SU-DHL-6 (cell line): ENCODE measurements at regions not wholly inside any gene's neighbourhood (a gene's known extent, or its start where the extent isn't known, plus 50 kb on each side); places are given as distances from the start of the nearest gene placed in this dataset.

Experiments used
- H2AFZ ChIP-seq: fragments of 200-600 bp; sonication (generic); 2 replicates; pipeline ENCODE4 v1.6.1; 2014; ENCODE audit warnings: low read depth, mild to moderate bottlenecking, moderate library complexity, mixed read lengths, antibody characterized with exemption, low read length; ENCODE audit not compliant: severe bottlenecking
- H3F3A ChIP-seq: fragments of 200-600 bp; shearing (Covaris generic); 2 replicates; pipeline ENCODE4 v1.6.0; 2016; ENCODE audit warnings: antibody characterized with exemption, mild to moderate bottlenecking; ENCODE audit not compliant: insufficient read depth
- H3K27ac ChIP-seq: fragments of 200-600 bp; sonication (generic); 2 replicates; pipeline ENCODE4 v1.5.1; 2016; ENCODE audit warnings: low read depth, mild to moderate bottlenecking, low read length, moderate library complexity, mixed read lengths
- H3K27me3 ChIP-seq: fragments of 200-600 bp; sonication (generic), shearing (Covaris generic); 2 replicates; pipeline ENCODE4 v1.6.0; 2014; ENCODE audit warnings: mild to moderate bottlenecking, low read length
- H3K36me3 ChIP-seq: fragments of 200-600 bp; sonication (generic); 2 replicates; pipeline ENCODE4 v1.6.1; 2014; ENCODE audit warnings: mild to moderate bottlenecking, low read length, mixed read lengths
- H3K4me2 ChIP-seq: fragments of 300-600, 200-600 bp; shearing (Covaris generic), sonication (generic); 2 replicates; pipeline ENCODE4 v1.6.0; 2014; ENCODE audit warnings: low read length, low read depth, mild to moderate bottlenecking; ENCODE audit not compliant: poor library complexity, severe bottlenecking
- H3K4me3 ChIP-seq: fragments of 200-600 bp; sonication (generic); 2 replicates; pipeline ENCODE4 v1.5.1; 2014; ENCODE audit warnings: antibody characterized with exemption, low read length, mild to moderate bottlenecking, mixed read lengths; ENCODE audit not compliant: insufficient read depth, poor library complexity, severe bottlenecking
- H3K79me2 ChIP-seq: fragments of 200-600 bp; sonication (generic); 2 replicates; pipeline ENCODE4 v1.6.1; 2014; ENCODE audit warnings: mild to moderate bottlenecking, low read length, moderate library complexity; ENCODE audit not compliant: insufficient read depth
- H3K9ac ChIP-seq: fragments of 200-600 bp; sonication (generic); 2 replicates; pipeline ENCODE4 v1.7.0; 2014; ENCODE audit warnings: mild to moderate bottlenecking, low read length
- H3K9me2 ChIP-seq: fragments of 200-600 bp; sonication (generic); replicated peaks from 2 replicates; pipeline ENCODE4 v1.6.1; 2014; ENCODE audit warnings: low read length; ENCODE audit not compliant: insufficient read depth
- H3K9me3 ChIP-seq: fragments of 200-600 bp; sonication (generic); 2 replicates; pipeline ENCODE4 v1.6.1; 2014; ENCODE audit warnings: low read length, mixed read lengths; ENCODE audit not compliant: insufficient read depth
- H4K20me1 ChIP-seq: fragments of 200-600 bp; sonication (generic); 2 replicates; pipeline ENCODE4 v1.6.1; 2014; ENCODE audit warnings: low read depth, mild to moderate bottlenecking, antibody characterized with exemption, low read length, moderate library complexity, mixed read lengths
- EZH2phosphoT487 ChIP-seq: fragments of 200-600 bp; sonication (generic), shearing (Covaris generic); conservative IDR thresholded peaks from 2 replicates; pipeline ENCODE4 v1.6.1; 2018; ENCODE audit warnings: mild to moderate bottlenecking, antibody characterized with exemption, low read length, moderate library complexity, mixed read lengths
- TF ChIP-seq, protein P1 (sequence below): fragments of 200-600 bp; sonication (generic); IDR thresholded peaks from one replicate; pipeline ENCODE4 v1.5.1; 2017; ENCODE audit warnings: antibody characterized with exemption, mild to moderate bottlenecking, low read length, moderate library complexity; ENCODE audit not compliant: insufficient read depth, poor library complexity, severe bottlenecking

- Histone ChIP-seq H3F3A (no peaks in the 10 kb centered on the region), H3K36me3 (no peaks in the 10 kb centered on the region), H3K27me3 (no peaks in the 10 kb centered on the region), H2AFZ (no peak overlapping the region), H3K4me3 (no peak overlapping the region), H3K9ac (no peak overlapping the region), H3K9me3 (no peaks in the 10 kb centered on the region), H3K79me2 (no peaks in the 10 kb centered on the region), H3K9me2 (no peaks in the 10 kb centered on the region), H4K20me1 (no peaks in the 10 kb centered on the region), H3K4me2 (no peak overlapping the region), H3K27ac (no peak overlapping the region)
- TF ChIP-seq, protein P1, sequence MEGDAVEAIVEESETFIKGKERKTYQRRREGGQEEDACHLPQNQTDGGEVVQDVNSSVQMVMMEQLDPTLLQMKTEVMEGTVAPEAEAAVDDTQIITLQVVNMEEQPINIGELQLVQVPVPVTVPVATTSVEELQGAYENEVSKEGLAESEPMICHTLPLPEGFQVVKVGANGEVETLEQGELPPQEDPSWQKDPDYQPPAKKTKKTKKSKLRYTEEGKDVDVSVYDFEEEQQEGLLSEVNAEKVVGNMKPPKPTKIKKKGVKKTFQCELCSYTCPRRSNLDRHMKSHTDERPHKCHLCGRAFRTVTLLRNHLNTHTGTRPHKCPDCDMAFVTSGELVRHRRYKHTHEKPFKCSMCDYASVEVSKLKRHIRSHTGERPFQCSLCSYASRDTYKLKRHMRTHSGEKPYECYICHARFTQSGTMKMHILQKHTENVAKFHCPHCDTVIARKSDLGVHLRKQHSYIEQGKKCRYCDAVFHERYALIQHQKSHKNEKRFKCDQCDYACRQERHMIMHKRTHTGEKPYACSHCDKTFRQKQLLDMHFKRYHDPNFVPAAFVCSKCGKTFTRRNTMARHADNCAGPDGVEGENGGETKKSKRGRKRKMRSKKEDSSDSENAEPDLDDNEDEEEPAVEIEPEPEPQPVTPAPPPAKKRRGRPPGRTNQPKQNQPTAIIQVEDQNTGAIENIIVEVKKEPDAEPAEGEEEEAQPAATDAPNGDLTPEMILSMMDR, result no peak
- TF ChIP-seq EZH2phosphoT487, result no peak
These were observed 189.9 kb downstream of the NSG2 start for GRCh38 chr5:174235221-174236011.

GRCh38 chr5:174236070-174236469 is 190.6 kb downstream of the NSG2 start:
- no peak overlapping the region for H3K27ac ChIP-seq
- H3K4me2 ChIP-seq, result no peak overlapping the region
- H3K9ac ChIP-seq, result no peak overlapping the region
- H3F3A ChIP-seq, result no peaks in the 10 kb centered on the region
- no peak for TF ChIP-seq EZH2phosphoT487
- no peaks in the 10 kb centered on the region for H3K9me2 ChIP-seq
- no peaks in the 10 kb centered on the region for H3K79me2 ChIP-seq
- H4K20me1 ChIP-seq, result no peaks in the 10 kb centered on the region
- H3K9me3 ChIP-seq, result no peaks in the 10 kb centered on the region
- H2AFZ ChIP-seq, result no peak overlapping the region
- H3K36me3 ChIP-seq, result no peaks in the 10 kb centered on the region
- no peak overlapping the region for H3K4me3 ChIP-seq
- no peaks in the 10 kb centered on the region for H3K27me3 ChIP-seq

DNA sequence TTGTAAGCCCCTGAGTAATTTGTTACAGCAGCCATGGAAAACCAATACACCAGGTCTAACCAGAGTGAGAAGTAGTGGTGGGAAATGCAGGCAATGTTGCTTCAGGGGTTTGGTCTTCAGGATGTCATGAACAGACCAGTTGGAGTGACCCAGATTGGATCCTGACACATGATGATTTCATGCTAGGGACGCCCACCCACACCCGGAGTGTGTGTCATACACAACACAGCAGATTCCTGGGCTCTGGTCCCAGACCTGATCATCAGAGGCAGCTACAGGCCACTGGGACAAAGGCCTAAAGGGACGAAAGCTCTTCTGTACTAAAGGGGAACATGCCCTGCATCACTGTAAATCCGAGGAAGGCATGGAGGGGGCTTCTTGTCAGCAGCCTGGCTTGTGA is 194.2 kb downstream of the NSG2 start:
- no peak for TF ChIP-seq EZH2phosphoT487
- no peak overlapping the region for H2AFZ ChIP-seq
- H3K4me3 ChIP-seq, result no peak overlapping the region
- H3K9me3 ChIP-seq, result no peaks in the 10 kb centered on the region
- H3K9ac ChIP-seq, result no peak overlapping the region
- H3K36me3 ChIP-seq, result no peaks in the 10 kb centered on the region
- no peaks in the 10 kb centered on the region for H4K20me1 ChIP-seq
- H3F3A ChIP-seq, result no peaks in the 10 kb centered on the region
- H3K27ac ChIP-seq, result no peak overlapping the region
- H3K27me3 ChIP-seq, result no peaks in the 10 kb centered on the region; the same call in 1 of the 2 replicates
- H3K9me2 ChIP-seq, result no peaks in the 10 kb centered on the region
- H3K4me2 ChIP-seq, result no peak overlapping the region
- H3K79me2 ChIP-seq, result no peaks in the 10 kb centered on the region

GRCh38 chr5:174242573-174242972 is 197.1 kb downstream of the NSG2 start:
- H3K9ac ChIP-seq, result no peak overlapping the region
- no peak overlapping the region for H3K4me2 ChIP-seq
- no peak overlapping the region for H3K27ac ChIP-seq
- no peaks in the 10 kb centered on the region for H3K9me3 ChIP-seq
- H3F3A ChIP-seq, result no peaks in the 10 kb centered on the region
- no peaks in the 10 kb centered on the region for H3K9me2 ChIP-seq
- TF ChIP-seq EZH2phosphoT487, result no peak
- TF ChIP-seq, protein P1, result no peak
- H3K27me3 ChIP-seq, result no peaks in the 10 kb centered on the region; the same call in 1 of the 2 replicates
- no peaks in the 10 kb centered on the region for H4K20me1 ChIP-seq
- H3K79me2 ChIP-seq, result no peaks in the 10 kb centered on the region
- no peak overlapping the region for H3K4me3 ChIP-seq
- no peaks in the 10 kb centered on the region for H3K36me3 ChIP-seq
- H2AFZ ChIP-seq, result no peak overlapping the region
